Amniotic stem cell (primary cell): ENCODE measurements at regions not wholly inside any gene's neighbourhood (a gene's known extent, or its start where the extent isn't known, plus 50 kb on each side); places are given as distances from the start of the nearest gene placed in this dataset.

ENCODE experiments used
- DNase-seq: peaks from one replicate; lab custom pipeline; 2025; lab: John Stamatoyannopoulos, UW

DNA sequence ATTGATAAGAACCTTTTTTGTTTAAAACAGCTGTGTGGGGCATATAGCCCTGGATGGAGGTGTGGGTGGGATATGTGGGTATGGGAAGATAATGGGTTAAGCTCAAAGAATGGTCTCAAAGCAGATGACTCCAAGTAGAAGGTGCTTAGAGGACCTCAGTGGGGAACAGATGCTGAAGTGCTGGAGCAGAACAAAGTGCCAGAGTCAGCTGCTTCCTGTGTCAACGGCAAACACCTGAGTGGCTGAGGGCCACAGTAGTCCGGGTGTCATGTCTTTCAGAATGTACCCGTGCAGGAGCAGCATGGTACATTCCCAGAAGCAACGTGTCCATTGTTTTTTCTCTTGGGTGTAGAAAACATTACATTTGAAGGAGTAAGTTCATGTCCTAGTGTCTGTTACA, 210.6 kb downstream of the CCNG2 start:
- no peak for DNase-seq

DNA sequence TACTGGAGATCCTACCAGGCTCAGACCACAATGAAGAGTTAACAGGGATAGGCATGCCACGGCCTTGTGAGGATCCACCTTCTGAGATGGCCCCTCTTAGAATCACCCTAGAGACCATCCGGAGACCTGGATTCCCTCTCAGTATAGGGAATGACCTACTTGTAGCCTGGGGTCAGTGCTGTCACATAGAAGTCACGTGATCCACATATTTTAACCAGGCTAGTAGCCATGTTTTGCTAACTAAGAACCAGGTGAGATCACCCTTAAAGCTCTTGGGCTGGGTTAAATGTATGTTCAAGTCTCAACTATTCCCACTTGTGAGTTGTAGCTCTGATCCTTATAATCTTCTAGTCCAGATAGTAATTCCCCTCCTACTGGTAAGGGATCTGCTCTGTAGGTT, 215.4 kb downstream of the CCNG2 start:
- DNase-seq, result no peak

DNA sequence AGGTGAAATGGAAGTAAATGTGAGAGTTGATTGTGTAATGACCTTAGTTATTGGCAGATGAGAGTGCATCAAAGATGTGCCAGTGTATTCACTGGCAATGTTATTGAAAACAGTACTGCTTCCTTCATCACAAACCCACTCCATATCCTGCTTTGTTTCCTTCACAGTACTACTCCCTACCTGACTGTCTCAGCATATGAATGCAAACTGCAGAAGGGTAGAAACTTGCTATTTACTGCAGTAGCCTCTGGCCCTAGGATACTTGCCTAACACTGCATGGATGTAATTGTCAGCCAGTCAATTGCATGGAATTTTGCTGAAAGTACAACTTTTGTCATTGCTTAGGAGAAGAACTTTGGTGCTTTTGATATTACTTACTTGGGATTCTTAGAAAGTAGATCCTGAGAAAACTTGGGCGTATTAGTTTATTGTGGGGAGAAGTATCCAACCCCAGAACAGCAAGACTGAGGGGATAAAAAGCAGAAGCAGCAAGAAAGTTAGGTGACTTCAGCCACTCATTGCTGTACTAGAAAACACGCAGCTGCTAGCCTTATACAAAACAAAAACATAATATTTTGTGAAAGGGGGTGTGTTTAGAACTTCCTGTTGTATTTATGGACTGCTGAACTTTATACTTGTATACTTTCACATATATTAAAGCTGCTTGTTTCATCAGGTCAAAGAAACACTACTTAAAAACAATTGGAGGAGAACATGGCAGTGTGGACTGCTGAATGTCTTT, 219.0 kb downstream of the CCNG2 start:
- DNase-seq, result no peak

DNA sequence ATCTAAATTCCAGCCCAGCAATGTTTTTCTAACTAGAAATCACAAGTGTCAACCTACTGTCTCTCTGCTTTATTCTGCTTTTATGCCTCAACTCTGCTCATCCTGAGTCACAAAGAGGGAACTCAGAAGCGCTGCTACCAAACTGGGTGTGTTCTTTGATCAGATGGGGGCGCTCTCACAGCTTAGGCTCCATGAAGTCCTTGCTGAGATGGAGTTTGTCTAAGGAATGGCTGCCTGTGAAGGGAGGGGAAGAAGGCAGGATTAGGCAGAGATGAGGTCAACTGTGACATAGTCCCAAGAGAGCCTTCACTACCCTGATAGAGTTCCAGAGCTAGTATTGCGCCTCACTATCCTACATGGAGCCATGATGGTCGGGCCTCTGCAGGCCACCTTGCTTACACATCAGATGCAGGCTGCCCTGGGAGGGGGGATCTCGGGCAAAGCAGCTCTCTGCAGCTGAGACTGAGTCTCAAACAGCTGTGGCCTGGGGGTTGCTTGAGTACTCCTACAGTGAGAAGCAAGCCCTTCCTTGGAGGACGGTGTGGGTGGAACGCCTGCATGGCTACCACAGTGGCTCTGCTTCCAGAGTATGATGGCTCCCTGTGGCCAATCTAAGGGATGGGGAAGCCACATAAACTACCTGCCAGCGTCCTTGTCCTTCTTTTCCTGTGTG, 219.9 kb downstream of the CCNG2 start:
- no peak for DNase-seq

DNA sequence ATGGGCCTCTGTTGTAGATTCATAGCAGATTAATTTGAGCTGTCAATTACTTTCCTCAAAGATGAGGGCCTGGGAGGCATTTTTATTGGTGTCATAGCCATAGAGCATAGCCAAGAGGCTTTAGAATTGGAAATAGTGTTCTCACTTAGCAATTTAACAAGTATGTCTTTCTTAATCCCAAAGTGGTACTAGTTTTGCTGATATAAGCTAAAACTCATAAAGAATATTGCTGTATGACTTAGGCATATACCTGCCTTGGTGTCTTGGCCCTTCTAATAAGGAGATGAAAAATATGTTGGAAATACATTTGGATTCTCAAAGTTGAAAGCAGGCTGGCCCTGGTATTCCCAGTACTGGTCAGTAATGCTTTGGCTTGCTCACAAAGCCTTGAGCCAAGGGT, 221.5 kb upstream of the CXCL13 start:
- no peak for DNase-seq

DNA sequence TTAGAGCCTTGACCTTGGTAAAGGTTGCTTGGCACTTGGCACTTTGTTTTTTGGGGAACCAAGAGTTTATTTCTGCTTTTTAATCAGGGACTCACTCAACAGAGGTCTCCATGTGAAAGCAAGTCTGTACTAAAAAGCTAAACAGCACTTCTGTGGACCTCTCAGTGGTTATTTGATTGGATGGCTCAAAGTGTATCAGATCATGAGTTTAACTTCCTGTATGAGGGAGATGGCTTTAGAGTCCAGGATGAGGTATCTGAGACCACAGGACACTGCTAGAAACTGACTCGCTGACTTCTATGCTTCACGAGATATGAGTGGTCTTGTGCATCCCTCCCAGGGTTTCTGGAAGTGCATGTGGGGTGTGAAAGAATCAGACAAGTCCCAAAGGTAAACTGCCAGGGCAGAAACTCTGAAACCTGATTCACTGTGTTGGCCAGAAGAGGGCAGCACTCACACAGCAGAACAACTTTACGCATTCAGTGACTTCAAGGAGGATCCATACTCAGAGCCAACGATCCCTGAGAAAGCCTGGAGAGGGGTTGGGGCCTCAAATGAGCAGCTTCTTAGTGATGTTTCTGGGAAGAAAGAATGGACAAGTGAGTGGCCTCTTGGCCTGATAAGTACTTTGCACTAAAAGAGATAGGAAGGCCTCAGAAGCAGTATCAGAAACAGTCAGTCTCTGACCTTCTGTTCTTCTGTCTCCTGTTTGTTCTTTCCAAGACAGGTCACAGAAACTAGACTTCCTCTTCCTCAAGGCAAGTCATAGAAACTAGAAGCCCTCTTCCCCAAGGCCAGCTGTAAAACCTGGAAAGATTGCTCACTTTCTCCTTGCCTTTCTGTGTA, 220.3 kb upstream of the CXCL13 start:
- peak; percentile 13 for DNase-seq

DNA sequence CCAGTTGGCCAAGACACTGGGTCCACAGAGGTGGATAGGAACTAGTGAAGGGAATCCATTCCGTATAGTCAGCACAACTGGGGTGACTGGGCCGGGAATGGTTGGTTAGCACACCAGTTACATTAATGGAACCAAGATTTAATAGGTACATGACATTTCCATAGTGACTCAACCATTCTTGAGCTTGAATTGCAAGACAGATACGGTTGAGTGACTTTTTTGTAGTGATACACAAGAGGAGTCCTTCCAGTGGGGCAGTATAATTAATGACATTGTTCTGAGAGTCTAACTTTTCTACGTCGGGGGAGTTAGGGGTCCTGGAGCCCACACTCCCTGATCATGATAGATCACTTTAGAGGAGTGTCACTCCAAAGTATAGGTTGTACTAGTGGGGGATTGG, 211.6 kb upstream of the CXCL13 start:
- DNase-seq, result no peak

DNA sequence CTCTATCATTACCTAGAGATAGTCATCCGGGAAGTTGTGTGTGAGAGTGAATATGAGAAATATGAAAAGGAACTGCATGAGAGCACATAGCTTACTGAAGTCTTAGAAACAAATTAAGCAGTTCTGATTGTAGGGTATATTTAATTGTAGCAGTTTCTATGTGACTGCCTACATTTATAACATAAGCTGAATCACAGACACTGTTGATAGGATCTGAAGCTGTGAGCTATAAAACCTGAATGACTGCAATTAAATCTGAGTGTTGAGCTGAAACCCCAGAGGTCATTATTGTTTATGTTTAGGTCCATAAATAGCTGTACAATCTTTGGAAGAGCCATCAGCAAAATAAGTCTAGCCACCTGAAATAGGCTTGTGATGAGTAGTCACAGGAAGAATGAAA, 210.1 kb upstream of the CXCL13 start:
- no peak for DNase-seq

DNA sequence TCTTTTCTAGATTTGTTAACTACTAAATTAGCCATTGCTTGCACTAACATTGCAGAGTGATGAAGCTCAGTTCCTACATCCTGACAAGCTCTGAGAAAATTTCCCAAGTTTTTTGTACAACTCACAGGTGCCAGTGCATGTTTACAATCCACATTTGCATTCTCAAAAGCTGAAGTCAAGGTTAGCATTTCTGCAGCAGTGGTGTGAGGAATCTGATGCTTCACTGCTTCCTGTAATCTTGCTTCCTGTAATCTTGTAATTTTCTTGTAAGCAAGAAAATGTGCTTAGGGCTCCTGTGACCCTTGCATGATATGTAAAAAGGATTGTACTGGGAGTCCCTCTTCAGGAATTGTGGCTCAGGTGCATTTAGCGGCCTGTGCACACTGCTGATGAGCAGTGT, 207.4 kb upstream of the CXCL13 start:
- DNase-seq, result no peak

DNA sequence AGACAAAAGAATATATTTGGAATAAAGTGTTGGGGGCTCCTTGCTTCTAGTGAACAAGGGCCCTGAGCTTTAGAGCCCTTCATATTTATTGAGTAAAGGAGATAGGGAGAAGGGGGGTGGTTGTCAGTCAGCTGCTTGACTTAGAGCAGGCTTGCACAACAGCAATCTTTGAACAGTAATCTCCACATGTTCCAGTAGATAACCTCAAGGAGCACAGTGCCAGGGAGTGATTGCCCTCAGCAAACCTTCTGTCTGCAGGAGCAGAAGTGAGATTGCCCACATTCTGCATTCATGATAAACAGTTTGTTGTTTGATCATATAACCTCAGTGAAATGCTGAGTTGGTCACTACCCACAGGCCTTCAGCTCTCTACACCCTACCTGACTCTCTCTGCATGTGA, 205.8 kb upstream of the CXCL13 start:
- no peak for DNase-seq

DNA sequence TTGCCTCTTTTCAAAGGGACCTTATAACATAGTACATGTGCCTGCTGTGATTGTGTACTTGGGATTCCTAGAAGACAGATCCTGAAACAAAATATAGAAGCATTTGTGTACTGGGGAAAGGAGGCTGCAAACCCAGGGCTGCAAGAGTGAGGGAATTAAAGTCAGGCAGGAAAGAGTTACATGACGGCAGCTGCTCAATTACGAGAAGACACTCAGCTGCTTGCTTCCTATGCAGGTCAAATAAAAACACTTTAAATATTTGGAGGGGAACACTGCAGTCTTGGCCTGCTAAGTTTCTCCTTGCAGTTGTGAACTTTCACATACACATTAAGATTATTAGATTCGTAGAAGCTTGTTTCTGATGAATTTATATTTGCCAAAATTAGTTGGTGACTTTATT, 191.9 kb upstream of the CXCL13 start:
- no peak for DNase-seq

DNA sequence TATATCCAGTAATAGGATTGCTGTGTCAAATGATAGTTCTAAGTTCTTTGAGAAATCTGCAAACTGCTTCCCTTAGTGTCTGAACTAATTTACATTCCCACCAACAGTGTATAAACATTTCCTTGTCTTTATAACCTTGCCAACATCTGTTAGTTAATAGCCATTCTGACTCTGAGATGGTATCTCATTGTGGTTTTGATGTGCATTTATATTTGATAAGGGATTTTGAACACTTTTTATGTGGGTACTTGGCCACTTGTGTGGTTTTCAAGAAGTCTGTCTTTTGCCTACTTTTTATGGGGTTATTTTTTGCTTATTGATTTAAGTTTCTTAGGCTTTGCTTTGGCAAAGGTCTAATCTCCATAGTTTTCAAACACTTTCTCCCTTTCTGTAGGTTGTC, 189.9 kb upstream of the CXCL13 start:
- no peak for DNase-seq

DNA sequence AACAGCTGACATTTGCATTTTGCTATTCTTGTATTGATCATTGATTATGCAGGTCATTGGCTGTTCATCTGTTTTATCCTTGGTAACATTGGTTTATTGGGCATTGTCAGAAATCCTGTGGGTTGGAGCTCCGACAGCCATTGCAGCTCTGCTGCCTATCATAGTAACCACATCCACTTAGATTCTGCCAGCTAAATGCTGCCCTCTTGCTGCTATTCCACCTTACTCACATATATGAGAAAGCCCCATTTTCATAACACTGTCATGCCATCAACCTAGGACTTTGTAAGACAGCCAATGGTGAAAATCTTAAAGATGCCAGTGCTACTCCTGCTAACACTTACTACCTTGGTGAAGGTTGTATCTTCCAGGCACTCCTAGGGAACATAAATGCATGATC, 187.3 kb upstream of the CXCL13 start:
- DNase-seq, result no peak

DNA sequence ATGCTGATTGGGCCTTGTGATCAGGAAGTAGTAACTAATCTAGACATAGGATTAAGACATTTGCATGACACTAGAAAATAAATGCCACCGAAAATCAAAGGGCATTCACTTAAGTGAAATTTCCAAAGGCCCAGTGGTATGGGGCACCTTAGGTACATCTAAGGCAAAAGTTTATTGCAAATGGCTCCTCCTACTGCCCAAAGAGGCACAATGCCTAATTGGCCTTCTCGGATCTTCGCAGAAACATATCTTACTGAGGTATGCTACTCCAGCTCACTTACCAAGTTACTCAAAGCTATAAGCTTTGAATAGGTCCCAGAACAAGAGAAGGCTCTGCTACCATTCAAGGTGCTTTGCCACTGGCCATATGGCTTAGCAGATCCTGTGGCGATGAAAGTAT, 174.8 kb upstream of the CXCL13 start:
- DNase-seq, result no peak

DNA sequence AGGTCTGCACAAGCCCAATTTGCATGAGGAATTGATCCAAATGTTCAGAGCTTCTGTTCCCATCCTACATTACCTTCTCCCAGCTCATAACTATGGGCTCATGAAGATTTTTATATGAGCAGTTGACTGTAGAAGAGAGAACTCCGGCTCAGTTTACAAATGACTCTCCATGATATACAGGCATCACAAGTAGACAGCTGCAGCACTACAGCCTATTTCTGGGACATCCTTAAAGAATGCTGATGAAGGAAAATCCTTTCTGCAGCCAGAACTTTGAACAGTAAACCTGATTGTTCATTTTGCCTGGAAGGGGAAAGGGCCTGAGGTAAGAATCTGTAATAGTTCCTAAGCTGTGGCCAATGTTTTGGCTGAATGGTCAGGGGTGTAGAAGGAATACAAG, 174.1 kb upstream of the CXCL13 start:
- DNase-seq, result no peak

DNA sequence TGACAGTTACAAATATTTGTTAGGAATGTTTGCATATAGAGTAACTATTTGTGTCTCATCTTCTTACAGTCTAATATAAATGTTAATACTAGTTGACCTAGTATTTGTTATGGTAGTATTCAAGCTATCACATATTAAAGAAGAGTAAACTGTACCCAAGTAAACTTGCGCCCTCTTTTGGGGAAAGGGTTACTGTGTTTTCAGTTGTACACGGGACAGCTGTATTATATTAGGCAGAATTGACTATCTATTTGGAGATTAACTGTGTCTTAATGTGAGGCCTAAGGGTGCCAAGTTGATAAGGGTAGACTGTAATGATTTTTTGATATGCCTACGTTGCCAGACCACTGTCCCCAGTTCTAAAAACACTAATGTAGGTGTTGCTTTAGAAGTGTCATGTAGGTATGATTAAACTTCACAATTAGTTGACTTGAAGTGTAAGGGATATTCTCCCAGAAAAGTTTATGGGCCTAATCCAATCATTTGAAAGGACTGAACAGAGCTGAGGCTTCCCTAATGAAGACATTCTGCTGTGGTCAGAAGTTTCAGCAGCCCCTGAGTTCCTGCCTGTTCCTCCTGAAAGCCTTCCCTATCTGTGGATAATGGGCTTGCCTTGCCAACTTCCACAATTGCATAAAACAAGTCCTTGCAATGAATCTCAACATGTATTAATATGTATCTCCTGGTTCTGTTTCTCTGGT, 172.8 kb upstream of the CXCL13 start:
- no peak for DNase-seq

DNA sequence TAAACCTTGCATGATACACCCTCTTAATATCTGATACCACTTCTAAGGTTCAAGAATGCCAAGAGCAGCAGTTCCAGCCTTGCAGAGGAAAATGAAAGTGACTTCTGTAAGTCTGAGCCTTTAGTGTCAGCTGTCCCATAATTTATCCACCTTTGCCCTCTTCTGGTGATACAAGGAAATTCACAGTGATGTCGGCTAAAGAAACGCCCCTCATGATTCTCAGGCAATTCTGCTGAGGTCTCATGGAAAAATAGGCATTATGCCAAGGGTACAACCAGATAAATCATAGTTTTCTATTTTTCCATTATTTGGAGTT, 172.2 kb upstream of the CXCL13 start:
- no peak for DNase-seq

DNA sequence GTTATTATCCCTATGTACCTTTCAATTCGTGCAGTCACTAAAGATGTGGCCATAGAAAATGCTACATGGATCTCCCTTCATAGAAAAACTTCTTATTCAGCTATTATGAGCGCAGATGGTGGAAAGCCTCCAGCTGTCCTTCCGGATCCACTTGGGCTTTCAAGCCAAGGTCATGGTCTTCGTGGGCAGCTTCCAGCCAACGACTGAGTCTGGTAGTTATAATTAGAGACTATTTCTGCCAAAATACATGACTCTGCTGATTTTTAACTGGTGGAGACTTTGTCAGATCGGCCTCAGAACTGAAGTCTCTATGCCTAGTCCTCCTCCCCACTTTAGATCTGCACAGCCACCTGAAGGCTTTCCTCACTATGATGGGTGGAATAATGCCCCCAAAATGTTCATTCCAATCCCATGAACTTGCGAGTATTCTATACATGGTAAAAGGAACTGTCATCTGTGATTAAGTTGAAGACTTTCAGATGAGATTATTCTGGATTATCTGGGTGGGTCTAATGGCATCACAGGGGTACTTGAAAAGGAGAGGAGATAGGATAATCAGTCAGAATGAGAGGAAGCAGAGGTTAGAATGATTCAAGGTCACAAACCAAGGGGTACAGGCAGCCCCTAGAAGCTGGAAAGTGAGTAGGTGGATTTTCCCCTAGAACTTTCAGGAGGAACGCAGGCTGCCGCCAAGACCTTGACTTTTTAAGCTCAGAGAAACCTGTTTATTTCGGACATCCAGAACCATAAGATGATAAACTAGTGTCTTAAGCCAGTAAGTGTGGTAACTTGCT, 171.1 kb upstream of the CXCL13 start:
- DNase-seq, result no peak

DNA sequence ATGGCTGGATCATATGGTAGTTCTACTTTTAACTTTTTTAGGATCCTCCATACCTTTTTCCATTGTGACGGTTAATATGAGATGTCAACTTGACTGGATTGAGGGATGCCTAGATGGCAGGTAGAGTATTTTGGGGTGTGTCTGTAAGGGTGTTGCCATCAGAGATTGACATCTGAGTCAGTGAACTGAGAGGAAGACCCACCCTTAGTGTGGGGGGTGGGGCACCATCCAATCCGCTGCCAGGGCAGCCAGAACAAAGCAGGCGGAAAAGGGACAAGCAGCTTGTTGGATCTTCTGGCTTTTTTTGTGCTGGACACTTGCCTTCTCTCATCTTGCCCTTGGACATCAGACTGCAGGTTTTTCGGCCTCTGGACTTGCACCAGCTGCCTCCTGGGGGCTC, 168.5 kb upstream of the CXCL13 start:
- no peak for DNase-seq

DNA sequence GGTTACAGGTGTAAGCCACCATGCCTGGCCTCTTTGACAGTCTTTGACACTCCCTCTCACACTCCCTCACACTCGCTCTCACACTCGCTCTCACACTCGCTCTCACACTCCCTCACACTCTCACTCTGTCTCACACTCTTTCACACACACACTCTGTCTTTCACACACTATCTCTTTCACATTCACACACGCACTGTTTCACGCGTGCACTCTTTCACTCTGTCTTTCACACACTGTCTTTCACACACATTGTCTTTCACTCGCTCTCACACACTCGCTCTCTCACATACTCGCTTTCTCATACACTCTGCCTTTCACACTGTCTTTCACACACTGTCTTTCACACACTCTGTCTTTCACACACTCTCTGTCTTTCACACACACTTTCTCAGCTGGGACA, 167.1 kb upstream of the CXCL13 start:
- no peak for DNase-seq

DNA sequence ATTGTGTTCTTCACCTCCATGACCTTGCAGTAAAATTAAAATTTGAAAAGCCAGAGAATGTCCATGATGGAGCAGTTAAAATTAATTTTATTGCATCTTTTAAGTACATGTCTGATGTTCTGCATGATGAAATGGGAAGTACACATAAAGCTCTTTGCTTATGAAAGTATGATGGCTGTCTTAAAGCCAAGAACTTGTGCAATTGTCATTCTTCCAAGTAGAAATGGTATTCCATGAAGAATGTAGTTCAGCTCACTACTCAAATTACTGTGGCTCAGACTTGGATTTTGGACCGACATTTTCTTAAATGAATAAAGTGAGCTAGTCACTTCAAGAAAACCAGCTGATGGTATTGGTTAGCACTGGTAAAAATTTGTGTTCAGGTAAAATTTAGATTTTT, 161.7 kb upstream of the CXCL13 start:
- no peak for DNase-seq

DNA sequence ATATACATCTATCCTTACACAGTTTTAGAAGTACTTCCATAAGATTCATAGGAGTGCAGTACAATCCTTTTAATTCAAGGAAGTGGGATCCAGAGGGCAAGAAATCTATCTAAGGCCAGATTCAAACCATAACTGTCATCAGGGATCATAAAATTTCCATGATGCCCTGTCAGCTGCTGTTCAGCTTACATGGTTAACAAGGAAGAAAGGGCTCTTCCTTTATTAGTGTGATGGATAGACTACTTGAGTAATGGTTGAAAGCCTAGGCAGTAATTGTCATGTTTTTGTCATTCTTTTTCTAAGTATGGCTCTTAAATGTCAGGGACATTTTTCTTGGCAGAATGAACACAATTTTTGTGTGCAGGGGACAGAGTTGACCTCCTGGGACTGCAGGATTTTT, 159.8 kb upstream of the CXCL13 start:
- no peak for DNase-seq
